ENCODE measurements at regions not wholly inside any gene's neighbourhood (a gene's known extent, or its start where the extent isn't known, plus 50 kb on each side); places are given as distances from the start of the nearest gene placed in this dataset.

DNA sequence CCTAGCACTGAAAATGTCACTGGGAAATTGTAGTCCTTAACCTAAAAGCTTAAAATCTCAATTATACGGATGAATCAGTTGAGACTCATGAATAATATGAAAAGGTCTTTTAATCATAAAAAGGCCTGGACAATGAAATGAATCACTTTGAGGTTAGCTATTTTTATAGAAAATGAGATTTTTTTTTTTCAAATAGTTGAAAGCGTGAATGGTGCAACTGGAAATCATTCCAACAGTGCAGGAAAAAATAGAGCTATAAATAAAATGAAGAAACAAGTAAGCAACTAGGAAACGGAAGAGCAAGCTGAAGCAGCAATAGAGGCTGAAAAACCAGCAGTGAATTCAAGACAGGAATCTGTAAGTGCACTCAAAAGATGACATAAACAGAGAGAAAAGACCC, 142.9 kb downstream of the BACH1 start:
- DNase-seq (ENCODE audit: low read depth): no peak

DNA sequence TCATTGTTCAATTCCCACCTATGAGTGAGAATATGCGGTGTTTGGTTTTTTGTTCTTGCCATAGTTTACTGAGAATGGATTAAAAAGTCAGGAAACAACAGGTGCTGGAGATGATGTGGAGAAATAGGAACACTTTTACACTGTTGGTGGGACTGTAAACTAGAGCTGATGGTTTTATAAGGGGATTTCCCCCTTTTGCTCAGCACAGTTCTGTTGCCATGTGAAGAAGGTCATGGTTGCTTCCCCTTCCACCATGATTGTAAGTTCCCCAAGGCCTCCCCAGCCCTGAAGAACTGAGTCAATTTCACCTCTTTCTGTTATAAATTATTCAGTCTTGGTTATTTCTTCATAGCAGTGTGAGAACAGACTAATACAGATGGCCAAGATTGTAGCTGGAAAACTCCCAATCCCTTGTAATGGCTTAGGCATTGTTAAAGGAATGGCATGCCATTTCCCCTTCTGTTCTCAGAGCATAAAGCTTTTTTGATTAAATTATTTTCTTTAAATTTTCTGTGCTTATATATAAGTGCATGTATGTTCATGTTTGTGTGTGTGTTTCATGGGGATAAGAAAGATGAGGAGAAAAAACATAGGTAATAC, 144.8 kb downstream of the BACH1 start:
- DNase-seq (ENCODE audit: low read depth): peak; percentile 16

DNA sequence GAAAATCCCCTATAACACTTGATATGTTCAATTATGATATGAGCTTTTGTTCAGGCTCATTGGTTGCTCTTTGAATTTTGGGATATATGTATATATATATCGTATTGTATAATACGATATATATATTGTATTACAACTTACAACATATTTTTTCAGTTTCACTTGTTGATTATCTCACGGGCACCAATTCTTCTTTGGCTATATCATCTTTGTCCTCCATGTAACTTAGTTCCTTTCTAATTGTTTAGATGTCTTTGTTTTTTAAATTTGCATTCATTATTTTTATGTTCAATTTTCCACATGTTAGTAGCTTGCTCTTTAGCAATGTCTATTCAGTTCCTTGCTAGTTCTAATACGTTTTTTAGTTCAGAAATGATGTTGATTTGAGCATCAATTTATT, 150.0 kb downstream of the BACH1 start:
- DNase-seq (ENCODE audit: low read depth): no peak

DNA sequence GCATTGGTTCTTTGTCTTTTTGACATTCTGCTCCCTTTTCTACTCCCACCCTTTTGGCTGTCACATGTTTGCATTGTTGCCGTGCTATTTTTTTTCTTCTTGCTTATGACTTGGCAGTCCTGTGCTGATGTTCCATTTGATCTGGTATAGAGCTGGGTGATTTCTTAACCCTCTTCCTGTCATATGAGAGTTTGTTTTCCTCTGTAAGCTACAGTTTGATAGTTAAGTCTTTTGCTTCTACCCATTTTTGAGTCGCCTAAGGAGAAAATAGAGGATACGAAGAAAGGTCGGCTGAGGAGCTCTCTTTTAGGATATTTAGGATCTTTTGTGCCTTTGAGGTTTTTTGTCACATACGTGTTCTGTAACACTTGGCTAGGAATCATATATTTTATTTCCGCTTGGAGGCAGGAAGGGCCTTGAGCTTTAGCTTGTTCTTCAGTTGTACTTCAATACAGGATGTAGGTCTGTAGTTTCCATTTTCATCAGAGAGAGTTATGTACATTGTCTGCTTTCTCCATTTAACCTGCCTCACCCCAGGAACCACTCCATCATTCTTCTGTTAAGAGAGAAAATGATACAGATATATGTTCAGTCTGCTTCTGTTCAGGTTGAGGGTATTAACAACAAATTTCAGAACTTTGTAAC, 150.7 kb downstream of the BACH1 start:
- no peak for DNase-seq (ENCODE audit: low read depth)

DNA sequence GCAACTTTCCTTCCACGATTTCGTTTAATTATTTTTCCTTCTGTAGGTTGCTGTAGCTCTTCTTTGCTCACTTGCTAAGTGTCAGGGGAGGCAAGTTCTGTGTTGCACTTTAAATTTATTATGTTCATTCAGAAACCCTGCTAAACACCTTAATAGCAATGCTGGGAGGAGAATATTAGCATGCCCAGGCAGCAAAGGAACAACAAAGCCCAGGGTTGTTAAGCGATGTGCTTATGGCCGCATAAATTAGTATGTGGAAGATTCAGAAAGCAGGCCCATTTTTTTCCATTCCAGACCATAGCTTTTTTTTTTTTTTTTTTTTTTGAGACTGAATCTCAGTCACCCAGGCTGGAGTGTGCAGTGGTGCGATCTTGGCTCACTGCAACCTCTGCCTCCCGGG, 151.3 kb downstream of the BACH1 start:
- DNase-seq (ENCODE audit: low read depth): no peak

DNA sequence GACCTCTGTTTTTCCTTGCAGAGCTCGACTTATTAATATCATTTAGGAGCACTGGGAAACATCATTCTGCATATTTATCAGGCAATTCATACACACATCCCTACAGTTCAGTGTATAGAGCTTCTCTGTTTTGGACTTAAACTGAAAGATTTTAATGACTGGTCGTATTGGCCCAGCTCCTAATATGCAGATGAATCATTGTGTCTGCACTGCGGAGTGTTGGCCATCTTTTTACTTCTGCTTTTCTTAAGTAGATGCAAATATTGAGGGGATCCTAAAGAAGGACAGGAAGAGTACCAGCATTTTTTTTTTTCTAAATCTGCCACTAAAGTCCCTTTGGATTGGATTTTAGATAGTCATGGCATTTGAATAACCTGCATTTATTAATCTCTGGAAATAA, 154.8 kb downstream of the BACH1 start:
- DNase-seq (ENCODE audit: low read depth): no peak

DNA sequence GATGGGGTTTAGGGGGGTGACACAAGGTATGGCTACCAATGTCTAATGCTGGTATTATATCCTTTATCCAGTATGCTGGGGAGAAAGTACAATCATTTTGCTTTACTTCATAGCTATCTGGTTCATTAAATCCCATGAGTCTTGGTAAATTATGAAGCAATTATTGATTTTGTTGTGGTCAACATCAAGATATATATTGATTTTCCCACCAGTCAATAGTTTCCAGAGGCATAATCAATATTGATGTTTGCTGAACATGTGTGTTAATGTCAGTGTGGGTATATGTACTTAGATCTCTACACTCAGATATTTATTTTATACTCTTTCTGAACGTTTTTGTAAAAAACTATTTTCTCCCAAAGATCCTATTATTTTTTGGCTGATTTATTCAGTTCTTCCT, 155.5 kb downstream of the BACH1 start:
- DNase-seq (ENCODE audit: low read depth): no peak

DNA sequence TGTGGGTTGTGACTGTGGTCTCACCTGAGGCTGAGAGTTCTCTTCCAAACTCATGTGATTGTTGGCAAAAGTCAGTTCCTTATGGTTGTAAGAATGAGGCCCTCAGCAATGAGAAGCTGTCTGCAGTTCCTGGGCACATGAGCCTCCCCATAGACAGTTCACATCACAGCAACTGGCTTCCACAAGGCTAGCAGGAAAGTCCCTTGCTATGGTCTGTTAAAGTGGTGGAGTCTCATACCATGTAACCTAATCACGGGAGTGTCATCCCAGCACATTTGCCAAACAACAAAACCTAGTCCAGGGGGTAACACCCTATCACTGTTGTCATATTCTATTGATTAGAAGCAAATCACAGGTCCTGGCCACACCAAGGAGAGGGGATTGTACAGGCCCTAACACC, 163.8 kb downstream of the BACH1 start:
- no peak for DNase-seq (ENCODE audit: low read depth)

DNA sequence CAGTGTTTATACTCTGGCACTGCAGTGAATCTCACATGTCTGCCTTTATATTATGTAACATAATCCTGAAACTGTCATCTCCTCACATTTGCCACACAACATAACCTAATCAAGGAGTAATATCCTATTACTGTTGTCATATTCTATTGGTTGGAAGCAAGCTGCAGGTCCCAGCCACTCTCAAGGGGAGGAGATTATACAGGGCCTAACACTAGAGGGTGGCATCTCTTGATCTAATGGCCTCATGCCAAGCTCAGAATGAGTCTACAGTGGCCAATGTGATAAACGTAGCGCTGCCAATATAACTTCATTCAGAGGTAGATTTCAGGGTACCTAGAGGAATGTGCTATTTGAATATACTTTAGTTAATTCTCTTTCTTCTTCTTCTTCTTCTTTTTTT, 166.8 kb downstream of the BACH1 start:
- DNase-seq (ENCODE audit: low read depth): no peak

DNA sequence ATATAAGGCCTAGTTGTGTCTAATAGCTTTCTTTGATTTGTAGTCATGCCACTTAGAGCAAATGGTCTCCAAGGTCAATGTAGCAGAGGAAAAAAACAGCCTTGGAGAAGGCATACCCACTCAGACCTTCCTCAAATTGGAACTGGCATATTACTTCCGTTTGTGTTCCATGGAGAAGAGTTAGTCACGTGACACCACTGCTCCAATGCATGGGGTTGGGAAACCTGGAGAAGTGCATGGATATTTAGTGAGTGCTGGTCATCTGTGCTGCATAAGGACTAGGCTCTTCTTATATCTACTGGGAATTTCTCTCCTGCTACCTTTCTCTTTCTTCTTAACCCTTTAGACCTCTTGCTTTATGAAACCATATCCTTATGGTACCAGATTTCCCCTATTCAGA, 167.8 kb downstream of the BACH1 start:
- DNase-seq (ENCODE audit: low read depth): no peak

DNA sequence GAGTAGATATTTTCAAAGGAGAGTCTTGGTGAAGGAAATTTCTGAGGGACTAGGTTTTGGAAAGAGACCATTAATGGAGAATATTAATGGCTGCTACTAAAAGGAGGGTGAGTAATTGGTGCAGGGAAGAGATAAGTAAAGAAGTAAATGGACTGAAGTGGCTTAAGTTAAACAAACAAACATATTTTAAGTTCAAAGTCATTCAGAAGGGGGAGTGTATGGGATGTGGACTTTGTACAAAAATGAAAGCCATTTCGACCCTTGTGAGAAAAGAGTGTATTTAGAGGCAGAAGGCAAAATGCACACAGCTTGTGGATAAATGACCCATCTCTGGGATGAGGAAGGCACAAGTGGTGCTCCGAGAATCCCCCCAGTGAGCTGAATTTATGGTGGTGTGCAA, 171.7 kb downstream of the BACH1 start:
- no peak for DNase-seq (ENCODE audit: low read depth)

DNA sequence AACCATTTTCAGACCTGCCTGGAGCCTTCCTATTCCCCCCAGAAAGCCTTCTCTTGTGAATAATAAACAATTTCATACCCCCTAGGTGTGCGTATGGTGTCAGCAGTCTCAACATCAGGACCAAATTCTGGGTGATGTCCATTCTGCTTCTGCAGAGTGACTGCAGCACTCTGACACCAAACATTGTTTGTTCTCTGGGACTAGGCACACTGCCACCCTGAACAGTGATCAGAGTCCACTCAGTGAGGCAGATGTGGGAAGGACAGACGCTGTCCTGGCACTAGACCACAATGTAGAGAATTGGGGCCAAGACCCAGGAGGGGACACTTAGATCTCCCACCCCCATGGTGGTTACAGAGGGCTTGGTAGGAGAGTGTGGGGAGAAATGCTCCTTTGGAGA, 175.1 kb downstream of the BACH1 start:
- no peak for DNase-seq (ENCODE audit: low read depth)

DNA sequence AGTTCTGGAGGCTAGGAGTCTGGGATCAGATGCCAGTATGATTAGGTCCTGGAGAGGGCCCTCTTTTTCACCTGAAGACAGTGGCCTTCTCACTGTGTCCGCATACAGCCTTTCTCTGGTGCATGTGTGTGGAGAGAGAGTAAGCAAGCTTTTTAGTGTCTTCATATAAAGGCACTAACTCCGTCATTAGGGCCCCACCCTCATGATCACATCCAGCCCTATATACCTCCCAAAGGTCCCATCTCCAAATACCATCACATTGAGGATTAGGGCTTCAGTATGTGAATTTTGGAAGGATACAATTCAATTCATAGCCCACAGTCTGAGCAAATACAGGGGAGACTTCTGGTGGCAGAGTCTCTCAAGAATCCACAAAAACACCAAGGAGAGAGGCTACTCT, 176.6 kb downstream of the BACH1 start:
- DNase-seq (ENCODE audit: low read depth): no peak

DNA sequence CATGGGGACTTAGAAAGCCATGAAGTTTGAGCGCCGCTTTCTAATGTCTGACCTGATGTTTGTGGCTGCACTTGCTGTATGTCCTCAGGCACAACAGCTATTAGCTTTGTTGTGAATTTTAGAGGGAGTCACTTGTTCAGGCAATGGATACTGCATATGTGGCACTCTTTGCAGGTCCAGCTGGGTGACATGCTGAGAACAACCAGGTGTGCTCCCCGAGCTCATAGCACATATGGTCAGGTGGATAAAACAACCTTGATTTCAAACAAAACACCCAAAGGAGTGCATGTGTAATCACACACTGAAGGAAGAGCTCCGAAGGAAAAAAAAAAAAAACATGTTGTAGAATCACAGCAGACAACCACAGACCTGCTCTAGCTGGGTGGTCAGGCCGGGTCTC, 178.6 kb downstream of the BACH1 start:
- no peak for DNase-seq (ENCODE audit: low read depth)

DNA sequence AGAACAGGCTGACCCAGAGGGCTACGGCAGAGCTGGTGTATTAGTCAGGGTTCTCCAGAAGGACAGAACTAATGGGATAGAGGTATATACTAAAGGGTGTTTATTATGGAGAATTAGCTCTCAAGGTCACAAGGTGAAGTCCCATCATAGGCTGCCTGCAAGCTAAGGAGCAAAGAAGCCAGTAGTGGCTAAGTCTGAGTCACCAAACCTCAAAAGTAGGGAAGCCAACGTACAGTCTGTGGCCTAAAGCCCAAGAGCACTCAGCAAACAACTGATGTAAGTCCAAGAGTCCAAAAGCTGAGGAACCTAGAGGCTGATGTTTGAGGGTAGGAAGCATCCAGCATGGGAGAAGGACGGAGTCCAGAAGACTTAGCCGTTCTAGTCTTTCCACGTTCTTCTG, 179.2 kb downstream of the BACH1 start:
- DNase-seq (ENCODE audit: low read depth): peak; percentile 19

DNA sequence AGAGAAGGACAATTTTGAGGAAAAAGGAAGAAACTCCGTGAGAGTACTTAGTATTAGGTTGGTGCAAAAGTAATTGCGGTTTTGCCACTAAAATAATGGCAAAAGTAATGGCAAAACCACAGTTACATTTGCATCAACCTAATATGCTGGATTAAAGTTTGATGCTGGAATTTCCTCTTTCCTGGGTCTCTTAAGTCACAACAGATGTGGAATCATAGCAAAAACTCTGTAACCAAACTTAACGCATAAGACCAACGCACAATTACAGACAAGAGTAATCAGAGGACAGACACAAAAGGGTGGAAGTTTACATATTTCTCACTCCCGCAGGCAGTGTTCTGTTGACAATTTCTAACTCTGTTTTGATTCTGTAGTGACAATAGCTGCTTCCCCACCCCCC, 182.4 kb downstream of the BACH1 start:
- peak; percentile 50 for DNase-seq (ENCODE audit: low read depth)

DNA sequence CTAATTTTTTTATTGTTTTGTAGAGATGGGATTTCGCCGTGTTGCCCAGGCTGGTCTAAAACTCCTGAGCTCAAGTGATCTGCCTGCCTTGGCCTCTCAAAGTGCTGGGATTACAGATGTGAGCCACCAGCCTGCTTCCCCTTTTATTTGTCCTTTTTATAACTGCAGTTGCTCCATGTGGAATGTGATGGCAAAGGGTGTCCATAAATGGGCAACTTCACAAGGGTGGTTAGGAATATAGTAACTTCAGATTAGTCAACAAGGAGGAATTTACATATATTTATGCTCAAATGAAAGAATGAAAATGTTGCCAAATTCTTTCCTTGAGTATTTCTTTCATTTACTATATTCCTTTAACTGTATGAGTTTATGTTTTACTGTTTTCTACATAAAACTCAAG, 182.9 kb downstream of the BACH1 start:
- peak; percentile 86 for DNase-seq (ENCODE audit: low read depth)

DNA sequence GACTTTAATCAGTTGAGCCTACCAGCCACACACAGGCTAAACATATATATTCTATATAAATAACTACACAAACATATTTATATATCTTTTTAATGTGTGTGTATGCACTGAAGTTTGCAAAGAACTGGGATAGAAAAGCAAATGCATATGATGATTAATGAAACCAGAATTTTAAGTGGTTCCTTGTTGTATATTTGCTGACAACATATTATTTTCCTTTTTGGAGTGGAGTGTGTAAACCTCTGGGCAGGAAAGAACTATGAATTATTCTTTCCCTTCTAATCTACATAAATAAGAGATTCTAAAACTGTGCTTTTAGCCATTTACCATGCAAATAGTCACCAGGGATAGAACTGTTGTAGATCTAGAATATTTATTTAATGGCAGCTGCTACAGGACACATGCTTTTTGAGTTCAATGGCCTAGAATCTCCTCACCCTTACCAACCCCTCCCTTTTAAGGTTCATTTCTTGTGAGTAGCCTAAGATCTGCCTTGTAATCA, 187.6 kb downstream of the BACH1 start:
- no peak for DNase-seq (ENCODE audit: low read depth)

All from fibroblast of gingiva (primary cell).